SU-DHL-6 (cell line): ENCODE measurements at regions not wholly inside any gene's neighbourhood (a gene's known extent, or its start where the extent isn't known, plus 50 kb on each side); places are given as distances from the start of the nearest gene placed in this dataset.

Experiments
- H2AFZ ChIP-seq: fragments of 200-600 bp; sonication (generic); 2 replicates; pipeline ENCODE4 v1.6.1; 2014; ENCODE audit warnings: low read depth, mild to moderate bottlenecking, moderate library complexity, mixed read lengths, antibody characterized with exemption, low read length; ENCODE audit not compliant: severe bottlenecking
- H3F3A ChIP-seq: fragments of 200-600 bp; shearing (Covaris generic); 2 replicates; pipeline ENCODE4 v1.6.0; 2016; ENCODE audit warnings: antibody characterized with exemption, mild to moderate bottlenecking; ENCODE audit not compliant: insufficient read depth
- H3K27ac ChIP-seq: fragments of 200-600 bp; sonication (generic); 2 replicates; pipeline ENCODE4 v1.5.1; 2016; ENCODE audit warnings: low read depth, mild to moderate bottlenecking, low read length, moderate library complexity, mixed read lengths
- H3K27me3 ChIP-seq: fragments of 200-600 bp; sonication (generic), shearing (Covaris generic); 2 replicates; pipeline ENCODE4 v1.6.0; 2014; ENCODE audit warnings: mild to moderate bottlenecking, low read length
- H3K36me3 ChIP-seq: fragments of 200-600 bp; sonication (generic); 2 replicates; pipeline ENCODE4 v1.6.1; 2014; ENCODE audit warnings: mild to moderate bottlenecking, low read length, mixed read lengths
- H3K4me2 ChIP-seq: fragments of 300-600, 200-600 bp; shearing (Covaris generic), sonication (generic); 2 replicates; pipeline ENCODE4 v1.6.0; 2014; ENCODE audit warnings: low read length, low read depth, mild to moderate bottlenecking; ENCODE audit not compliant: poor library complexity, severe bottlenecking
- H3K4me3 ChIP-seq: fragments of 200-600 bp; sonication (generic); 2 replicates; pipeline ENCODE4 v1.5.1; 2014; ENCODE audit warnings: antibody characterized with exemption, low read length, mild to moderate bottlenecking, mixed read lengths; ENCODE audit not compliant: insufficient read depth, poor library complexity, severe bottlenecking
- H3K79me2 ChIP-seq: fragments of 200-600 bp; sonication (generic); 2 replicates; pipeline ENCODE4 v1.6.1; 2014; ENCODE audit warnings: mild to moderate bottlenecking, low read length, moderate library complexity; ENCODE audit not compliant: insufficient read depth
- H3K9ac ChIP-seq: fragments of 200-600 bp; sonication (generic); 2 replicates; pipeline ENCODE4 v1.7.0; 2014; ENCODE audit warnings: mild to moderate bottlenecking, low read length
- H3K9me2 ChIP-seq: fragments of 200-600 bp; sonication (generic); replicated peaks from 2 replicates; pipeline ENCODE4 v1.6.1; 2014; ENCODE audit warnings: low read length; ENCODE audit not compliant: insufficient read depth
- H3K9me3 ChIP-seq: fragments of 200-600 bp; sonication (generic); 2 replicates; pipeline ENCODE4 v1.6.1; 2014; ENCODE audit warnings: low read length, mixed read lengths; ENCODE audit not compliant: insufficient read depth
- H4K20me1 ChIP-seq: fragments of 200-600 bp; sonication (generic); 2 replicates; pipeline ENCODE4 v1.6.1; 2014; ENCODE audit warnings: low read depth, mild to moderate bottlenecking, antibody characterized with exemption, low read length, moderate library complexity, mixed read lengths
- CTCF ChIP-seq: fragments of 200-600 bp; sonication (generic); IDR thresholded peaks from one replicate; pipeline ENCODE4 v1.5.1; 2017; ENCODE audit warnings: antibody characterized with exemption, mild to moderate bottlenecking, low read length, moderate library complexity; ENCODE audit not compliant: insufficient read depth, poor library complexity, severe bottlenecking
- EZH2phosphoT487 ChIP-seq: fragments of 200-600 bp; sonication (generic), shearing (Covaris generic); conservative IDR thresholded peaks from 2 replicates; pipeline ENCODE4 v1.6.1; 2018; ENCODE audit warnings: mild to moderate bottlenecking, antibody characterized with exemption, low read length, moderate library complexity, mixed read lengths

- Histone ChIP-seq H3K36me3 (no peaks in the 10 kb centered on the region), H3K9me3 (no peaks in the 10 kb centered on the region), H3K27me3 (no peaks in the 10 kb centered on the region), H3K4me2 (no peak overlapping the region), H2AFZ (no peak overlapping the region), H3K79me2 (no peaks in the 10 kb centered on the region), H4K20me1 (no peaks in the 10 kb centered on the region), H3K4me3 (no peak overlapping the region), H3K9ac (no peak overlapping the region), H3F3A (no peaks in the 10 kb centered on the region), H3K27ac (no peak overlapping the region), H3K9me2 (no peaks in the 10 kb centered on the region)
- TF ChIP-seq CTCF (no peak), EZH2phosphoT487 (no peak)
Observed at GRCh38 chr1:184860985-184861754, 106.5 kb upstream of the EDEM3 start.

GRCh38 chr1:184860535-184860934, 105.9 kb upstream of the EDEM3 start:
- Histone ChIP-seq H3K9me2 (no peaks in the 10 kb centered on the region), H3K4me3 (no peak overlapping the region), H3K27ac (no peak overlapping the region), H3K9me3 (no peaks in the 10 kb centered on the region), H2AFZ (no peak overlapping the region), H3K36me3 (no peaks in the 10 kb centered on the region), H3F3A (no peaks in the 10 kb centered on the region), H3K27me3 (no peaks in the 10 kb centered on the region), H3K9ac (no peak overlapping the region), H3K79me2 (no peaks in the 10 kb centered on the region), H3K4me2 (no peak overlapping the region), H4K20me1 (no peaks in the 10 kb centered on the region)
- no peak for TF ChIP-seq CTCF
- TF ChIP-seq EZH2phosphoT487, result no peak

- no peaks in the 10 kb centered on the region for H3K9me3 ChIP-seq
- no peak overlapping the region for H3K4me2 ChIP-seq
- H3K27me3 ChIP-seq, result no peaks in the 10 kb centered on the region
- no peaks in the 10 kb centered on the region for H4K20me1 ChIP-seq
- no peak overlapping the region for H2AFZ ChIP-seq
- no peaks in the 10 kb centered on the region for H3F3A ChIP-seq
- no peak overlapping the region for H3K27ac ChIP-seq
- no peaks in the 10 kb centered on the region for H3K79me2 ChIP-seq
- no peak for TF ChIP-seq EZH2phosphoT487
- TF ChIP-seq CTCF, result no peak
- H3K36me3 ChIP-seq, result no peaks in the 10 kb centered on the region
- H3K4me3 ChIP-seq, result no peak overlapping the region
- no peak overlapping the region for H3K9ac ChIP-seq
- no peaks in the 10 kb centered on the region for H3K9me2 ChIP-seq
Observed at GRCh38 chr1:184859381-184860105, 104.9 kb upstream of the EDEM3 start.
